H1 (cell line): ENCODE measurements at regions not wholly inside any gene's neighbourhood (a gene's known extent, or its start where the extent isn't known, plus 50 kb on each side); places are given as distances from the start of the nearest gene placed in this dataset.

ENCODE experiments used
- CTCF ChIA-PET: fragments of 300-600 bp; sonication (Branson Sonifier 250); formaldehyde crosslinking; loops from one replicate; lab custom pipeline; 2021; ENCODE audit not compliant: partially characterized antibody; lab: Charles Lee
- POLR2A ChIA-PET: fragments of 300-600 bp; sonication (Branson Sonifier 250); formaldehyde crosslinking; loops from one replicate; lab custom pipeline; 2021; ENCODE audit warnings: inconsistent platforms; ENCODE audit not compliant: partially characterized antibody; lab: Charles Lee
- DNase-seq, 2 experiments: peaks; one replicate each; pipeline versions ENCODE4 v3.0.0 to v3.0.0-alpha.2; 2010 to 2022; ENCODE audit warnings: low spot score in 2 of 2, low read depth in 1 of 2, mixed read lengths in 1 of 2
- FAIRE-seq: peaks from 2 replicates; lab custom pipeline; 2011; peaks lifted over from hg19 to GRCh38; lab: Jason Lieb, UNC
- H2AFZ ChIP-seq: 2 replicates; pipeline ENCODE4 v1.8.1; 2012; ENCODE audit warnings: low read length, inconsistent platforms
- H2AK5ac ChIP-seq: 2 replicates; pipeline ENCODE4 v1.6.1; 2013; ENCODE audit warnings: low read depth, low read length
- H2BK120ac ChIP-seq: replicated peaks from 2 replicates; pipeline ENCODE3; 2013; ENCODE audit warnings: low read depth, low read length, inconsistent platforms
- H2BK12ac ChIP-seq: 2 replicates; pipeline ENCODE4 v1.6.1; 2013; ENCODE audit warnings: low read depth, low read length
- H2BK15ac ChIP-seq: 2 replicates; pipeline ENCODE4 v1.6.1; 2013; ENCODE audit warnings: low read length
- H2BK20ac ChIP-seq: 2 replicates; pipeline ENCODE4 v1.6.1; 2013; ENCODE audit warnings: low read length
- H2BK5ac ChIP-seq: 2 replicates; pipeline ENCODE4 v1.6.1; 2013; ENCODE audit warnings: low read depth, low read length
- H3K14ac ChIP-seq: 2 replicates; pipeline ENCODE4 v1.6.1; 2013; ENCODE audit warnings: inconsistent platforms; ENCODE audit not compliant: insufficient read length
- H3K18ac ChIP-seq: 2 replicates; pipeline ENCODE4 v1.6.1; 2013; ENCODE audit warnings: low read length; ENCODE audit errors: extremely low read depth
- H3K23ac ChIP-seq: 2 replicates; pipeline ENCODE4 v1.6.1; 2013; ENCODE audit warnings: inconsistent platforms; ENCODE audit not compliant: insufficient read length
- H3K23me2 ChIP-seq: 2 replicates; pipeline ENCODE4 v1.6.1; 2013; ENCODE audit warnings: low read depth, low read length
- H3K27ac ChIP-seq: 2 replicates; pipeline ENCODE4 v1.6.1; 2011; ENCODE audit warnings: low read depth, low read length, inconsistent platforms
- H3K27me3 ChIP-seq, 4 experiments: replicated peaks in 1 of 4; 1 replicate in 1 of 4; 2 replicates in 3 of 4; pipeline versions ENCODE4 v1.6.1 to v1.8.1; 2011 to 2013; ENCODE audit warnings: low read length in 3 of 4, mild to moderate bottlenecking in 3 of 4, inconsistent platforms in 2 of 4, mixed read lengths in 2 of 4, moderate library complexity in 1 of 4; ENCODE audit not compliant: control insufficient read depth in 3 of 4, insufficient read depth in 3 of 4; ENCODE audit errors: extremely low read depth in 1 of 4
- H3K36me3 ChIP-seq, 4 experiments: 2 replicates each; pipeline versions ENCODE4 v1.6.1 to v1.8.1; 2011 to 2013; ENCODE audit warnings: mild to moderate bottlenecking in 4 of 4, low read length in 3 of 4, moderate library complexity in 2 of 4, control low read depth in 1 of 4, inconsistent platforms in 1 of 4; ENCODE audit not compliant: insufficient read depth in 4 of 4, control insufficient read depth in 2 of 4
- H3K4ac ChIP-seq: replicated peaks from 2 replicates; pipeline ENCODE3; 2013; ENCODE audit warnings: low read length, low read depth, mixed read lengths, inconsistent platforms; ENCODE audit not compliant: insufficient read length
- H3K4me1 ChIP-seq, 4 experiments: replicated peaks in 1 of 4; 1 replicate in 1 of 4; 2 replicates in 3 of 4; pipeline versions ENCODE4 v1.6.1 to v1.8.1; 2011 to 2013; ENCODE audit warnings: low read length in 3 of 4, inconsistent platforms in 2 of 4, mixed read lengths in 1 of 4; ENCODE audit not compliant: insufficient read depth in 4 of 4, control insufficient read depth in 3 of 4
- H3K4me2 ChIP-seq, 2 experiments: 2 replicates each; pipeline versions ENCODE4 v1.6.1 to v1.8.1; 2011 to 2013; ENCODE audit warnings: low read depth in 2 of 2, low read length in 2 of 2, control low read depth in 1 of 2, inconsistent platforms in 1 of 2, mild to moderate bottlenecking in 1 of 2; ENCODE audit not compliant: insufficient read depth in 1 of 2
- H3K4me3 ChIP-seq, 4 experiments: fragments of 200-600, 300-600 bp in 1 of 4; sonication (generic), shearing (Covaris generic), sonication (Bioruptor Twin) in 1 of 4; 2 replicates each; pipeline versions ENCODE4 v1.5.1 to v1.8.1; 2011 to 2016; ENCODE audit warnings: low read length in 4 of 4, low read depth in 3 of 4, control low read depth in 2 of 4, inconsistent platforms in 2 of 4, mild to moderate bottlenecking in 2 of 4, mixed read lengths in 1 of 4, moderate library complexity in 1 of 4; ENCODE audit not compliant: insufficient read depth in 2 of 4; ENCODE audit errors: extremely low read depth in 1 of 4
- H3K56ac ChIP-seq: replicated peaks from 2 replicates; pipeline ENCODE3; 2013; ENCODE audit warnings: low read depth, mild to moderate bottlenecking, mixed read lengths, low read length, inconsistent platforms; ENCODE audit not compliant: insufficient read length
- H3K79me1 ChIP-seq: 2 replicates; pipeline ENCODE4 v1.6.1; 2013; ENCODE audit warnings: low read depth, low read length, control low read depth
- H3K79me2 ChIP-seq, 2 experiments: 2 replicates each; pipeline versions ENCODE4 v1.6.1 to v1.8.1; 2012 to 2013; ENCODE audit warnings: low read length in 2 of 2, mild to moderate bottlenecking in 2 of 2, inconsistent platforms in 1 of 2; ENCODE audit not compliant: insufficient read depth in 2 of 2, control insufficient read depth in 1 of 2
- H3K9ac ChIP-seq, 4 experiments: replicated peaks in 1 of 4; 1 replicate in 1 of 4; 2 replicates in 3 of 4; pipeline versions ENCODE4 v1.6.1 to v1.8.1; 2011 to 2013; ENCODE audit warnings: low read depth in 3 of 4, low read length in 3 of 4, control low read depth in 2 of 4, mild to moderate bottlenecking in 2 of 4, moderate library complexity in 2 of 4, inconsistent platforms in 1 of 4; ENCODE audit errors: extremely low read depth in 1 of 4
- H3K9me3 ChIP-seq, 2 experiments: 2 replicates each; pipeline versions ENCODE4 v1.6.1 to v1.8.1; 2012 to 2013; ENCODE audit warnings: mild to moderate bottlenecking in 2 of 2, moderate library complexity in 2 of 2, control low read depth in 1 of 2, inconsistent platforms in 1 of 2, low read depth in 1 of 2, low read length in 1 of 2, mixed read lengths in 1 of 2; ENCODE audit not compliant: insufficient read depth in 2 of 2
- H4K20me1 ChIP-seq, 2 experiments: replicated peaks in 1 of 2; 2 replicates each; pipeline versions ENCODE3 to v1.8.1; 2011 to 2013; ENCODE audit warnings: inconsistent platforms in 2 of 2, low read length in 2 of 2, mild to moderate bottlenecking in 1 of 2; ENCODE audit not compliant: insufficient read depth in 2 of 2, control insufficient read depth in 1 of 2
- H4K5ac ChIP-seq: 2 replicates; pipeline ENCODE4 v1.6.1; 2013; ENCODE audit warnings: low read length, low read depth, mixed read lengths, inconsistent platforms; ENCODE audit not compliant: insufficient read length
- H4K8ac ChIP-seq: 2 replicates; pipeline ENCODE4 v1.8.0; 2013; ENCODE audit warnings: mild to moderate bottlenecking, moderate library complexity, low read length, inconsistent platforms; ENCODE audit not compliant: insufficient read depth; ENCODE audit errors: extremely low read depth
- H4K91ac ChIP-seq: replicated peaks from 2 replicates; pipeline ENCODE3; 2013; ENCODE audit warnings: low read length, mixed read lengths, inconsistent platforms; ENCODE audit not compliant: insufficient read length
- SIX5 ChIP-seq: IDR thresholded peaks from 2 replicates; pipeline ENCODE4 v1.6.1; 2011; ENCODE audit warnings: mild to moderate bottlenecking, low read depth, low read length
- ZNF274 ChIP-seq: IDR thresholded peaks from 2 replicates; pipeline ENCODE4 v1.7.0; 2012; ENCODE audit warnings: low read length, borderline replicate concordance; ENCODE audit errors: extremely low read depth
- WGBS, 2 experiments: shearing (Covaris generic) in 1 of 2; methylation state at CpG; one replicate each; pipeline versions ENCODE4 v1.1.6 to v1.1.7; 2013 to 2015; ENCODE audit warnings: low lambda C conversion rate in 2 of 2, mixed read lengths in 2 of 2, inconsistent platforms in 1 of 2, low coverage in 1 of 2, missing lambda C conversion rate in 1 of 2; ENCODE audit not compliant: insufficient replicate concordance in 2 of 2, insufficient coverage in 1 of 2, insufficient read length in 1 of 2; ENCODE audit errors: extremely low coverage in 1 of 2, missing lambda C conversion rate in 1 of 2; 5-methylcytosine and 5-hydroxymethylcytosine counted together

GRCh38 chr3:64878362-64878761, 190.6 kb upstream of the ADAMTS9 start:
- no peak overlapping the region for H3K18ac ChIP-seq
- H4K91ac ChIP-seq: no peak overlapping the region
- ChIA-PET POLR2A (no interaction called here), CTCF (interaction anchor here (0.5 kb wide), 1 partner anchor 85 kb away, joined by 3 read pairs; no protein-coding TSS in a partner anchor)
- no peaks in the 10 kb centered on the region for H3K36me3 ChIP-seq
- H4K8ac ChIP-seq: no peak overlapping the region
- WGBS, 2 experiments: 79% methylated on average over 2 of the region's 2 CpGs; no CpG with 5 or more reads in 1 of the 2 experiments
- no peak overlapping the region for H3K9ac ChIP-seq
- no peak overlapping the region for H2BK20ac ChIP-seq
- no peak overlapping the region for H4K5ac ChIP-seq
- no peaks in the 10 kb centered on the region for H4K20me1 ChIP-seq
- H3K23ac ChIP-seq: no peak overlapping the region
- no peak overlapping the region for H2BK15ac ChIP-seq
- no peak overlapping the region for H2BK120ac ChIP-seq
- no peak overlapping the region for H2AFZ ChIP-seq
- H3K27me3 ChIP-seq: no peaks in the 10 kb centered on the region
- H3K9me3 ChIP-seq: no peaks in the 10 kb centered on the region
- no peak overlapping the region for H3K4me2 ChIP-seq
- H3K56ac ChIP-seq: no peak overlapping the region
- no peaks in the 10 kb centered on the region for H3K4me1 ChIP-seq
- no peak for TF ChIP-seq ZNF274
- no peak for TF ChIP-seq SIX5
- TF ChIP-seq, all 59 proteins: peak for 0
- H3K14ac ChIP-seq: no peak overlapping the region
- DNase-seq: no peak
- H3K4me3 ChIP-seq: no peak overlapping the region
- H3K79me1 ChIP-seq: no peaks in the 10 kb centered on the region
- no peak overlapping the region for H3K4ac ChIP-seq
- no peak overlapping the region for H2BK12ac ChIP-seq
- no peak overlapping the region for H2BK5ac ChIP-seq
- H3K23me2 ChIP-seq: no peaks in the 10 kb centered on the region
- H3K27ac ChIP-seq: no peak overlapping the region
- no peak for FAIRE-seq
- no peaks in the 10 kb centered on the region for H3K79me2 ChIP-seq
- H2AK5ac ChIP-seq: no peak overlapping the region
